Colon (tissue), 2 donors: ENCODE measurements at regions not wholly inside any gene's neighbourhood (a gene's known extent, or its start where the extent isn't known, plus 50 kb on each side); places are given as distances from the start of the nearest gene placed in this dataset.

ENCODE experiments used
- FAIRE-seq: peaks from 2 replicates; lab custom pipeline; 2012; peaks lifted over from hg19 to GRCh38; lab: Jason Lieb, UNC
- donor health status: control.
- donor health status: control.

- no peak for FAIRE-seq
Observed at GRCh38 chr6:21811484-21811883, 217.9 kb downstream of the SOX4 start.

GRCh38 chr6:21816231-21816630, 222.7 kb downstream of the SOX4 start:
- no peak for FAIRE-seq

- no peak for FAIRE-seq
Observed at GRCh38 chr6:21820442-21820841, 226.9 kb downstream of the SOX4 start.

- FAIRE-seq = no peak
Observed at GRCh38 chr6:21823371-21823770, 229.8 kb downstream of the SOX4 start.

- FAIRE-seq = no peak
Observed at GRCh38 chr6:21824431-21825177, 231.1 kb downstream of the SOX4 start.

GRCh38 chr6:21826023-21826422, 232.5 kb downstream of the SOX4 start:
- FAIRE-seq = no peak

- no peak for FAIRE-seq
Observed at GRCh38 chr6:21826904-21827303, 233.4 kb downstream of the SOX4 start.

- no peak for FAIRE-seq
Observed at GRCh38 chr6:21827425-21828202, 234.1 kb downstream of the SOX4 start.

GRCh38 chr6:21828704-21829103, 235.2 kb downstream of the SOX4 start:
- no peak for FAIRE-seq

GRCh38 chr6:21829126-21829525, 235.6 kb downstream of the SOX4 start:
- FAIRE-seq = no peak

GRCh38 chr6:21831521-21832291, 238.2 kb downstream of the SOX4 start:
- FAIRE-seq = no peak

- no peak for FAIRE-seq
Observed at GRCh38 chr6:21836277-21836676, 242.7 kb downstream of the SOX4 start.

- FAIRE-seq = no peak
Observed at GRCh38 chr6:21836772-21837425, 243.3 kb downstream of the SOX4 start.

- no peak for FAIRE-seq
Observed at GRCh38 chr6:21840428-21840827, 246.9 kb downstream of the SOX4 start.

GRCh38 chr6:21842875-21843645, 249.5 kb downstream of the SOX4 start:
- no peak for FAIRE-seq

- FAIRE-seq = no peak
Observed at GRCh38 chr6:21844120-21844917, 250.8 kb downstream of the SOX4 start.

GRCh38 chr6:21845018-21845417, 251.5 kb downstream of the SOX4 start:
- no peak for FAIRE-seq

- no peak for FAIRE-seq
Observed at GRCh38 chr6:21845439-21846140, 252.0 kb downstream of the SOX4 start.

GRCh38 chr6:21846541-21847451, 253.2 kb downstream of the SOX4 start:
- FAIRE-seq = no peak
